Astrocyte (in vitro differentiated cells and primary cell): ENCODE measurements at regions not wholly inside any gene's neighbourhood (a gene's known extent, or its start where the extent isn't known, plus 50 kb on each side); places are given as distances from the start of the nearest gene placed in this dataset.

ENCODE experiments used
- EZH2 ChIP-seq: IDR thresholded peaks from 2 replicates; pipeline ENCODE4 v1.6.1; 2012; ENCODE audit warnings: mild to moderate bottlenecking, low read length, inconsistent platforms; ENCODE audit not compliant: insufficient read depth
- TF ChIP-seq, protein P1 (sequence below): IDR thresholded peaks from 2 replicates; pipeline ENCODE4 v1.5.1; 2011; ENCODE audit warnings: low read depth, mild to moderate bottlenecking, inconsistent platforms, low read length, moderate library complexity; ENCODE audit not compliant: insufficient read depth

DNA sequence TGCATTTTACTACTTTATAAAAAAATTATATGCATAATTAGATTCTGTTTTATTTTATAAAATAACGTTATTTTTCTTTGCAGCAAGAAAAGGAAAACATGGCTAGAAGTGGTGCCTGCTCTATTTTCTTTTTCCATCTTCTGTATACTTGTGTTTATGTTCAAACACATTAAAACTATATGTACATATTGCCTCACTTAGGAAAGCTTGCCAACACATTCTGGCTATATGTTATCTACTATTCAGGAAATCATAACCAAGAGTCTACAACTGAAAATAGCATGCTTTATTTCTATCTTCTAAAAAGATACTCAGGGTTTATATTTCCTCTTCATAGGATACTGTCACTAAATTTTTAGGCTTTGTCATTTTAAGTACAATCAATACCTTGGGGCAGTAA, 90.2 kb upstream of the KCNMB2 start:
- TF ChIP-seq, protein P1, sequence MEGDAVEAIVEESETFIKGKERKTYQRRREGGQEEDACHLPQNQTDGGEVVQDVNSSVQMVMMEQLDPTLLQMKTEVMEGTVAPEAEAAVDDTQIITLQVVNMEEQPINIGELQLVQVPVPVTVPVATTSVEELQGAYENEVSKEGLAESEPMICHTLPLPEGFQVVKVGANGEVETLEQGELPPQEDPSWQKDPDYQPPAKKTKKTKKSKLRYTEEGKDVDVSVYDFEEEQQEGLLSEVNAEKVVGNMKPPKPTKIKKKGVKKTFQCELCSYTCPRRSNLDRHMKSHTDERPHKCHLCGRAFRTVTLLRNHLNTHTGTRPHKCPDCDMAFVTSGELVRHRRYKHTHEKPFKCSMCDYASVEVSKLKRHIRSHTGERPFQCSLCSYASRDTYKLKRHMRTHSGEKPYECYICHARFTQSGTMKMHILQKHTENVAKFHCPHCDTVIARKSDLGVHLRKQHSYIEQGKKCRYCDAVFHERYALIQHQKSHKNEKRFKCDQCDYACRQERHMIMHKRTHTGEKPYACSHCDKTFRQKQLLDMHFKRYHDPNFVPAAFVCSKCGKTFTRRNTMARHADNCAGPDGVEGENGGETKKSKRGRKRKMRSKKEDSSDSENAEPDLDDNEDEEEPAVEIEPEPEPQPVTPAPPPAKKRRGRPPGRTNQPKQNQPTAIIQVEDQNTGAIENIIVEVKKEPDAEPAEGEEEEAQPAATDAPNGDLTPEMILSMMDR, result no peak
- no peak for TF ChIP-seq EZH2
